ENCODE measurements at regions not wholly inside any gene's neighbourhood (a gene's known extent, or its start where the extent isn't known, plus 50 kb on each side); places are given as distances from the start of the nearest gene placed in this dataset.
"Not testable (repeated sequence)": the region's sequence is repeated elsewhere in the genome, so short reads cannot be mapped to it uniquely, and the experiment has no call there.

- TF ChIP-seq CTCF (IDR thresholded peaks at IDR 0.05; ENCODE audit: low read depth, low read length, missing input control); GABPA (IDR thresholded peaks at IDR 0.05 in 1 of 2, conservative IDR thresholded peaks at IDR 0.05 in 1 of 2); YY1 (IDR thresholded peaks at IDR 0.05); TAF1 (conservative IDR thresholded peaks at IDR 0.05); ZBTB33 (IDR thresholded peaks at IDR 0.05); SP1 (IDR thresholded peaks at IDR 0.05); REST (IDR thresholded peaks at IDR 0.05); JUND (IDR thresholded peaks at IDR 0.05); MAX (IDR thresholded peaks at IDR 0.05); EGR1 (IDR thresholded peaks at IDR 0.05; ENCODE audit: low read depth in 2 of 2); RAD21 (IDR thresholded peaks at IDR 0.05): not testable (repeated sequence)
These were observed 63.2 kb downstream of the OR2B2 start for GRCh38 chr6:27849001-27849400.
